NT2/D1 (cell line): ENCODE measurements at regions not wholly inside any gene's neighbourhood (a gene's known extent, or its start where the extent isn't known, plus 50 kb on each side); places are given as distances from the start of the nearest gene placed in this dataset.

Source experiments
- SUZ12 ChIP-seq: IDR thresholded peaks from 2 replicates; pipeline ENCODE4 v1.6.1; 2011; ENCODE audit not compliant: insufficient read length, insufficient read depth; ENCODE audit errors: extremely low read depth
- YY1 ChIP-seq: IDR thresholded peaks from 2 replicates; pipeline ENCODE4 v1.6.1; 2011; ENCODE audit not compliant: insufficient read length, insufficient read depth
- ZNF274 ChIP-seq: IDR thresholded peaks from 2 replicates; pipeline ENCODE4 v1.6.1; 2011; ENCODE audit warnings: mild to moderate bottlenecking, low read depth, low read length

DNA sequence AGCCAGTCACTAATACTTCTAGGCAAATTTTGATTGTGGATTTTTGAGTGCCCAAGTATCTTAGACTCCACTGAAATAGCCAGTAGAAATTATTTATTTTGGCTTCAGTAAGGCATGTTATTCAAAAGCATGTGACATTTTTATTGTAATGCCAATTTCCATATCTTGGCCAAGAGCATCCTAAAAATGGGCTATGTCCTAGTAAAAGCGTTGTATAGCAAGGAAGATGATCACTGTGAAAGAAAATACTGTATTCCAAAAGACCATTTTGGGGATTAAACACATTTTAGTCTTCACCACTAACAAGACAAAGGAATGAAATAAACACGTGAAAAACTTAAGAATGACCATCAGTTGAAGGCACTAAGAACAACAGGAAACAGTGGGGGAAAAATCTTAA, 149.1 kb downstream of the NUFIP1 start:
- TF ChIP-seq YY1 (no peak), SUZ12 (no peak), ZNF274 (no peak)
